DLD1 (cell line): ENCODE measurements at regions not wholly inside any gene's neighbourhood (a gene's known extent, or its start where the extent isn't known, plus 50 kb on each side); places are given as distances from the start of the nearest gene placed in this dataset.

Experiments used
- in situ Hi-C: cut with HindIII; loops from 2 replicates; pipeline ENCODE4 v1.10.0; 2017; ENCODE audit warnings: low sequenced_read_pairs

- in situ Hi-C loops: no loop called here
Measured at GRCh38 chr5:123810746-123811340, 298.9 kb downstream of the CSNK1G3 start.

GRCh38 chr5:123810253-123810652 lies 298.3 kb downstream of the CSNK1G3 start:
- in situ Hi-C loops: no loop called here

- in situ Hi-C loops: no loop called here
Measured at GRCh38 chr5:123809594-123810221, 297.7 kb downstream of the CSNK1G3 start.

GRCh38 chr5:123808461-123809380 lies 296.7 kb downstream of the CSNK1G3 start:
- in situ Hi-C loops: no loop called here

GRCh38 chr5:123807177-123807945 lies 295.4 kb downstream of the CSNK1G3 start:
- in situ Hi-C loops: no loop called here

- in situ Hi-C loops: no loop called here
Measured at GRCh38 chr5:123806644-123807043, 294.7 kb downstream of the CSNK1G3 start.

- in situ Hi-C loops: no loop called here
Measured at GRCh38 chr5:123805300-123805699, 293.3 kb downstream of the CSNK1G3 start.

GRCh38 chr5:123803359-123803758 lies 291.4 kb downstream of the CSNK1G3 start:
- in situ Hi-C loops: no loop called here

GRCh38 chr5:123802298-123802951 lies 290.4 kb downstream of the CSNK1G3 start:
- in situ Hi-C loops: no loop called here

GRCh38 chr5:123800640-123801039 lies 288.7 kb downstream of the CSNK1G3 start:
- in situ Hi-C loops: no loop called here

- in situ Hi-C loops: no loop called here
Measured at GRCh38 chr5:123795688-123796087, 283.7 kb downstream of the CSNK1G3 start.

GRCh38 chr5:123790226-123790625 lies 278.2 kb downstream of the CSNK1G3 start:
- in situ Hi-C loops: no loop called here

- in situ Hi-C loops: no loop called here
Measured at GRCh38 chr5:123787635-123788034, 275.7 kb downstream of the CSNK1G3 start.

- in situ Hi-C loops: no loop called here
Measured at GRCh38 chr5:123787136-123787535, 275.2 kb downstream of the CSNK1G3 start.

- in situ Hi-C loops: no loop called here
Measured at GRCh38 chr5:123786411-123786810, 274.4 kb downstream of the CSNK1G3 start.

- in situ Hi-C loops: no loop called here
Measured at GRCh38 chr5:123785162-123786071, 273.4 kb downstream of the CSNK1G3 start.

GRCh38 chr5:123783421-123783820 lies 271.4 kb downstream of the CSNK1G3 start:
- in situ Hi-C loops: no loop called here

- in situ Hi-C loops: no loop called here
Measured at GRCh38 chr5:123778641-123779040, 266.7 kb downstream of the CSNK1G3 start.

GRCh38 chr5:123776761-123777160 lies 264.8 kb downstream of the CSNK1G3 start:
- in situ Hi-C loops: no loop called here
